HG02943 (cell line): ENCODE measurements at regions not wholly inside any gene's neighbourhood (a gene's known extent, or its start where the extent isn't known, plus 50 kb on each side); places are given as distances from the start of the nearest gene placed in this dataset.

Source experiments
- ATAC-seq: cut with Tn5 transposase; IDR thresholded peaks from one replicate; pipeline ENCODE4 v1.9.1; 2021; ENCODE audit warnings: mild to moderate bottlenecking, low read depth, moderate library complexity; ENCODE audit not compliant: unreplicated experiment

DNA sequence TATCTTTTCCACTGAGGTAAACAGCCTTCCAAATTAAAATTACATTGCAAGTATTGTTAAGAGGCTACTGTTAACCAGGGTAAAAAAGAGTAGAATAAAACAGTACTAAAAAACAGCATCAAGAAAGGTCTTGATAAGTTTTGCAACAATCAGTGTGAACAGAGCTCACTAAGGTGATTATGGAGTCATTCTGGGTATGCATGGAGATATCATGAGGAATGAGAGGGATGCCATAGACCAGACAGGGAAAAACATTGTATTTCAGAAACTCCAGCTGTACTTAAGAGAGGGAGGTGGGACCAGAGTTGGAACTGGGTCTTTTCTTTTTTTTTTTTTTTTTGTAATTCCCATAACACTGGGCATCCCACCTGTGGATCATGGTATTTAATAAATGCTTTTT, 549.6 kb downstream of the INHBA start:
- no peak for ATAC-seq

DNA sequence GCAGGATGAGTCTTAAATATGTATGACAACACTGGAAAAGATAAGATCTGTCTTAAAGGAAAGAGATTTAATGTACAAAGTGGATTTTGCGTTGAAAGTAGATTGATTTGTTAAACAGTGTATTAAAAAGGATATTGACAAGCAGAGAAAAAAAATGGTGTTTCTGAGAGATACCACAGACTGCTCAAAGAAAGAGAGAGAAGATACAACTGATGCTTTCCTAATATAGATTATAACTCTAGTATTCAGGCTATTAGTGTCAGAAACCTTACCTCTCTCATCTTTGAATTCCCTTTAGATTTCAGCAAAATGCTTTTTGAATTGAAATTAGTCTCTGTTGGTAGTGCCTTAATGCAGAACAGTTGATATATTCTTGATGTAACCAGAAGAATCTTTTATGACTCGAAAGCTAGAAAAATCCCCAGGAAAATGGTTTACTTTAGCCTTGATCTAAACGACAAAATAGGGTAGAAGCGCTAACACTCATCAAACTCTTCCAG, 550.7 kb downstream of the INHBA start:
- no peak for ATAC-seq

DNA sequence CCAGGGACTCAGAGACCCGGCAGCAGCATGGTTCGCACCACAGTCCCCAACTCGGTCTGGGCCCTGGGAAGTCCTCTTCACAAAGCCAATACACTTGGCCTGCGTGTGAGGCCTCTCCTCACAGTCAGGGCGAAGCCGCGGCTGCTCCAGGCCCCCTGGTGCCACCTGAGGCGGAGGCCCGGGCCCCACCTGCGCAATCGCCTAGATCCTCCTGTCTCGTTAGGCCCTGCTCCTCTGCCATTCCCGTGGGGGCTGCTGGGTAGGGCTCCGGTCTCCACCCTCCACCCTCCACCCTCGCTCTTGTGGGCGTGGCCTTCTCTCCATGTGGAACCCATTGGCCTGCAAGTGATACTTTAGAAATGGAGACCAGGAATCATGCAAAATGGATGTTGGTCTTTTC, 553.3 kb downstream of the INHBA start:
- ATAC-seq, result no peak

DNA sequence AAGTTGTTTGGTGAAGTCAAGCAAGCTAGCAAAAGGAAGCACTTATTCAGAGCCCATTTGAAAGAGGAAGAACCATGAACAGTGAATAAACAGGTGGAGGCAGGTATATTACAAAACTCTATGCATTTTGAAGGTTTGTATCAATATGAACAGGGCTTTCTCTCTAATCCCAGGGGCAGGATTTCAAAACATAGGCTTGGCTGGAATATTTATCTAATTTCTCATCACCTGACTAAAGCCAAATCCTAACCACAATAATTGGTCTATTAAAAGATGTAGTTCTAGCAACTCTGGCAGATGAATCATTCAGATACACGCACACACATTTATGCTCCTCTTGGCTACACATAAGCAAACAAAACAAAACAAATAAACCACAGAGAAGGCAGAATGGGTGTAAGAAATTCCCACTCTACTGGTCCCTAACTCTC, 554.4 kb downstream of the INHBA start:
- no peak for ATAC-seq

DNA sequence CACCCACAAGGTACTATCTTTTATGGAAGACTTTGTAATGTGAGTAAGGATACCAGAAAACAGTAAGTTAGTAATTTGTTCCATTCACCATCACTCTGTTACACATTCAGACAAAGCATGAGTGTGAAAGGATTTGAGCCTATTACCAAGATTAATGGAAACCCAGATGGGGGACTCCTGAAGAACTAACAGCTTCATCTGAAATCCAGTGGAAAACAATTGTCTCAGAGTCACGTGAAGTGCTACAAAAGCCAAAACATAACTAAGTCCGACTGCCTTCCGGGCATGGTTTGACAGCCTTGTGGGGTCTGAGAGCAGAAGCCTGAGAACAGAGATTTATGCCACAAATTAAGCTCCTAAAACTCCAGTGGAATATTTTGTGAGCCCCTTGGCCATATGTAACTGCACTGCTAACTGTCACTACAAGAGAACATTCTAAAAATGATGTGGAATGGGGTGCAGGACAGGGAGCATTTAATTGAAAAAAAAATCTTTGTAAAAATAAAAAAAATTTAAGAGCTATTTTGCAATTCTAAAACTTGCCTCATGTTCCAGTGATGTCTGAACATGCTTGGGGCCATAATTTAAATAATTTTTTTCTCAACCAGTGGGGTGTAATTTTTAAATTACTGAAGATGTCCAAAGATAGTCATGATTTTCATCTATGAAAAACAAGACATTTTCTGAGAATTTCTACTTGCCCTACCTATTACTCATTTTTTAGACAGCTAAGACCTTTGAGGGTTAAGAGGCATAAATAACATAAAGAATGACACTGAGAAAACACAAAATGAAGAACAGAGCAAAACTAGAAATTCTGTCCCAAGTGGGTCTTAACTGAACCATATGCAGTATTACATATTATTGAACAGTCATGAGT, 555.0 kb downstream of the INHBA start:
- ATAC-seq, result no peak

DNA sequence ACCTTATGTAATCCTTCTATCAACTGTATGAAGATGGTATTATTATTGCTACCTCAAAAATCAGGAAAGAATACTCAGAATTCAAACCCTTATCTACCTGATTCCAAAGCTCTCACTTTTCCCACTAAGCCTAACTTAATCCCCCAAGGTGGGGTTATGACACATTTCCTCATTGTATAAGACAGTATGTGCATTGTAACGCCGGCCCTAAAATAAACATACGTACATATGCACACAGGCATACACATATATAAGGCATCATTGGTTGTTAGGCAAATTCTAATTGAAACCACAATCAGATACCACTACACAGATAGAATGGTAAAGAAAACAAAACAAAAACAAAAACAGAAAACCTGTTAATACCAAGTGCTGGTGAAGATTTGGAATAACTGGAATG, 556.5 kb downstream of the INHBA start:
- no peak for ATAC-seq

DNA sequence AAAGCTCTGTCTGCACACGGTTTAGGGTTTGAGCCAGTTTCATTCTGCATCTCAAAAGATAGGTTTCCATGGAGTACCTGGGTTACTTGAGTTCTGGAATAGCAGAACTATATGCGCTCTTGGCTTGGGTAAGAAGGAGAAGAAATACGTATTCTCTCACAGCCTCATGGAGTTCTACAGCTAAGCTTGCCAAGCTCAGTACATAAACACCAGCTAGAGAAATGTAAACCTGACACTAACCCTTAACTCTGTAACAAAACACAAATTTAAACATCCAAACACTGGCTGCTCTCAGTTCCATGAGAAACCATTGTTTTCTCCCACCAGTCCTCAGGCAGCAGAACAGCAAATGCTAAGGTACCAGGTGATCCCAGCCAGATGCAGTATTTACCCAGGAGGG, 557.2 kb downstream of the INHBA start:
- no peak for ATAC-seq

DNA sequence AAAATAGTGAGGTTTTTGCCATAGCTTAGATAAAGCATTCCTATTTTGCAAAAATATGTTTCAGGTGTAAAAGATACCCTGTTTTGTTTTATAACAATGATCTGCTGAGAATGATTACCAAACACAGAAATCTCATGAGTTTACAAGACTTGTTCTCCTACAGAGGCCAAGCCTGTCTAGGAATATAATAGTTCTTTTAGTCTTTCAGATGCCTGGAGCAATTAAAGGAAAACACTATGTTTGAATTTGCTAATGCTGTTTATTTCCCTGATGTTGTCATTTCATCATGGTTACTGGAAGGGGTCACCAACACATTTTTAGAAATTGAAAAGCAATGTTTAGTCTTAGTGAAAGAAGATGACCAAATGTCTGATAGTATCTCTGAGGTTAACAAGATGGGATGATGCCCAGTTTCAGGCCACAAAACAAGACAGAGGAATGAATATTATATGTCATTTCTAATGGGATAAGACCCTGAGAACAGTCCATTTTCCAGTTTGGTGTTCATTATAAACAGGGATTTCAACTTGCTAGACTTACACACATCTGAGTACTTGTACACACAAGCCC, 559.9 kb downstream of the INHBA start:
- no peak for ATAC-seq

DNA sequence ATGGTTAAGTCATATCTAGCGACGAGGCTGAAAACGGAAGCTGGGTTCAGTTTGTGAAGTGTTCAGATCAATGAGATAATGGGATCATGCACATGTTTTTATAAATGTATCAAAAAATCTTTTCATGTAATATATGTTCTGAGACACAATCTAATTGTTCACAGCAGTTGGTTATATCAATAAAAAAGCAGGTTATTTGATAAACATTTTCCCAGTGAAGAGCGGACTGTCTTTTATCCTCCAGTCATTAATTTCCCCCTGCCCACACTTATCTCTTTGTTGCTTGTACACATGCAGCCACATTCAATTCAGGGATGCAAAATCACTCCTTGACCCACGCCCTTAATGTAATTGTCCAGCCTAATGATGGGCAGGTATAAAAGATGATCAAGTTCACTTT, 563.1 kb downstream of the INHBA start:
- ATAC-seq, result no peak

DNA sequence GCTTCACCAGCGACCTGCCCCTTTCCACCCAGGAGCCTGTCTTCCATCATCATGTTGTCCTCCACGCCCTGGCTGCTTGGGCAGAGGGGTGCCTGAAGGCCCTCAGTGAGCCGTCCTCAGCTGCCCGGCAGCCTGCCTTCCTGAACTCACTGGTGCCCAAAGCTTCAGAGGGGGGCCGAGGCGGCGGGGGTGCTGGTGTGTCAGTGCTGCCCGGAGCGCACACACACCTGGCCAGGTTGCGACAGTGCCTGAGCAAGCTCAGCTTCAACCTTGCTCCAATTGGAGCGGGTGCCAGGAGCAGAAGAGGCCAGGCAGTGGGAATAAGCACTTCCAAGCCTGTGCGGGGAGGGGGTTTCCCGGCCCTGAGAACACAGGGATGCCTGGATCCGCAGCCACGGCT, 566.3 kb downstream of the INHBA start:
- ATAC-seq, result no peak

DNA sequence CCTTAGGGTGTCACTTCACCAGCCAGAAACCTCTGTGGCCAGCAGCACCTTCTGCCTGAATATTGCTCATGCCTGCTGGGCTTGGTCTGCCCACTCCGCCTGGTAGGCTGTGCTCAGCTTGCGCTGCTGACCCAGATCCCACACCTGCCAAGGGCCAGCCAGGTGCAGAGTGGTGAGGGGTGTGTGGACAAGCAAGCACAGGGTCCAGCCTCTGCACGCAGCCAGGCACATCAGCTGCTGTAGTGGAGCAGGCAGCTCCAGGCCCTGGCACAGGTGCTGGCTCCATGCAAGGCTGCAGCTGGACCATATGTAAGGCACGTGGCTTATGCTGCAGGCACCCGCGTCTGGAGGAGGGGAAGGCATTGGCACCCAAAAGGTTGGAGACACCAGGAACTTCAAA, 567.4 kb downstream of the INHBA start:
- ATAC-seq, result no peak

DNA sequence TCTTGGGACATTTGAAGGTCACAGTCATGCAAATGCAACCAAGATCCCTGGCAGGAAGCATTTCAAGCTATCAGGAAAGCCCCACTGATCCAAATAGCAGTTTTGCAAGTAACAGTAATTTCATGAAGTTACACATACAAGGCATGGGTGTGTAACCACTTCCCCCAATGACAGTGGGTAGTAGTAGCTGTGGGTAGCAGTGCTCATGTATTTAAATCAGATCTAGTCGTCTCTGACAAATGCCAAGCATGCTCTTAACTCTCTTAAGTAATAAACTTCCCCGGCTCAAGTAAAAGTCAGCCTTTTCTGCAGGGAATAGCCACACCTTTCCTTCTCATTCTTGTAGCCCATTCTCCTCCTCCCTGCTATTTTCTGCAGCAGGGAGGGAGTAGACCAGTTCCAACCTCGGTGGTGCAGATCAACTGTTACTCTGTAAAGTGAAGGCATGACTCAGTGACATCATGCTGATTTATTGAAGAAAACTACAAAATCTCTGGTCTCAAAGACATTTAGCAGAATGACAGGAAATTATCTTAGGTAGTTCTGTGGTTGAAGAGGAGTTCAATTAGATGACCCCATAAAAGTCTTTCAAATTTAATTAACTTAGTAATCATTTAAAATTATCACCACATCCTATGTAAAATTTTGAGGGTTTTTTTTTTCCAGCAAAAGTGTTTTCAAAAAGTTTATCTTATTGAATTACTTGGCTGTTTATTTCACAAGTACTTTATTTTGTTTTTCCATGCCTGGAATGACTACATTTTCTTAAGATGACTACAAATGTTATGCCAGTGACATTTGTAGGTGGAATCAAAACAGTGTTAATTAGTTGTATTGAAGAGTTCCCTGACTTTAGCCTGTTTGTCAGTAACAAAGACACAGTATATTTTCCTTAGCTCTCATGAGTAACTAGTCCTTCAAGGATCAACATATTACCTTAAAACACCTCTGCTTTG, 568.3 kb downstream of the INHBA start:
- ATAC-seq, result peak; percentile 74

DNA sequence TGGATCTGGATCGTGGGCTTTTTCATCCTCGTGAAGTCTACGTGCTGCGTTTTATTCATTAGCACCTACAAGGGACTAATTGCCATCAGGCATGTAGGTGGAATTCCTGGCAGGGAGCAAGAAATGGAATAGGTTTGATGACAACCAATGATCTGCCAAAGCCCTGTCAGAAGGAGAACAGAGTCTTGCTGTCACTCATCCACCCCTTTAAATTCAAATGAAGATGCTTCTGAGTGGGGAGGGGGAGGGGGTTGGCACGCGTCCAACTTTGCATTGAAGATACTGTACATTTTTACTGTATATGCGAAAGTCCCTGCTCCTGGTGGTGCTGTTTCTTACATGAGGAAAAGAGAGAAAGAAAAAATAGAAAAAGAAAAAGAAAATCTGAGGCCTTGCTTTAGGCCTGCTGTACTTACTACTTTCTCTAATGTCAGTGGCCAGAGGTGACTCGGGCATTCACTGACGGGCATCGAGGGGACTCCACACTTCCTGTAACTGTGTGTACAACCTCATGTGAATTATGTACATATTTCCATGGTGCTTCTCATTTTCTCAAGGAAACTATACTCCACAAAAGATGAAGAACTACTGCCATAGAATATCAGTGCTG, 569.1 kb downstream of the INHBA start:
- ATAC-seq, result peak; percentile 10

DNA sequence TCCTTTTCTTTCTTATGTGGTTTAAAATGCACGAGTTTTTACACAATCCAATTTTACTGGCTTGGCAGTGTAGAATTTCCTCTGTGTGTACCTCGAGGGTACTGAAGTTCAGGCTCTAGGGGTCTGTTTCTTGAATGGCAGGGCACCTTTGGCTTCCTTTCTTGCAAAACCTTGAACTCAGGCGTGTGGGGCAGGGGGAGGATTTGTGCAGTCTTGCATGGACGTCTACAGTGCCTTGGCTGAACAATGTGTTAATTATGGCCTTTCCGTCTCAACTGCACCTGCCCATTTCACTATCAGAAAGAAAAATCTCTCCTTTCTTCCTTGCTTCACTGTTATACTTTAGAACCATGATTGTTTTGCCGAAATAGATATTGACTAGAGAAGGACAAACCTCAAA, 570.9 kb downstream of the INHBA start:
- no peak for ATAC-seq

DNA sequence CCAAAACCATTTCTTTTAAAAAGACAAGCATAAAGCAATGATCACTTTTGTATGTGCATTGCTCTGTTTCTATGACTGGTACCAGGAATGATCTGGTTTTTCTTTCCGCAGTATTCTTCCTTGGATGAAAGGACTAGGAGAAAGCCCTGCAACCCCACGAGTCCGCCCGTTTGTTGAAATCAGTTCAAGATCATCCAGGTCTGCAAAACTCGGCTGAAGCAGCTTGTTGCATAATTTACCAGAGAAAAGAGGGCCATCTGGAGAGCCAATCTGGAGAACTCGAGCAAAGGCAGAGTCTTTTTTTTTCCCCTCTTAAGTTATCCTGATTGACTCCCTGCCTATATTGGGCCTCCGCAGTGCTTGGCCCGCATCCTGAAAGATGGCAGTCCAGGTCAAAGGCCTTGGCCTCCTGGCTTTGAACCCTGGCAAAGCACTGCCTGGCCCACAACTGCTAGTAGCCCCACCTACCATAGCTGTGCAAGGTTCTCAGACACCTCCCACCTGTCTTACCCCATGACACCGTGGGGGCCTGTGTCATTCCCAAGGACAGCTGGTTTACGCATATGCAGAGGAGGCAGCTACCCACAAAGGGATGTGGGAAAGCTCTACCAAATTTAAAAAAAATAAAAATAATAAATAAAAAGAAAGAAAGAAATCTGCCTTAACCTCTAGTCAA, 572.2 kb downstream of the INHBA start:
- no peak for ATAC-seq

DNA sequence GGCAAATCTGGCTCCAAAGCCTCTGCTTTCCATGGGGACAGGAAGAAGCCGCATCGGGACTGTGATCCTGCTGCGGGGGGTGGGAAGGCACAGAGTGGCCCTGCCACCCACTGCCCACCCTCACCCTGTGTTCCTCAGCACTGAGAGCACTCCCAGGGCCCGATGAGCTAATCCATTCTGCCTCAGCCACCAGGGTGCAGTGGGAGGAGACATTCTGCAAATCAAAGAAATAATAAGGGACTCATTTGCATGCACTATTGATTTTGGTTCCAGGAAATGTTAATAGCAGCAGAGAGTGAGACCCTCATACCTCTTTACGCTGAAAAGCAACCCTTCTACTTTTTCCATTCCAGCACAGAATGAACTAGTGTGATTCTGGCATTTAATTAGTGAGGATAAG, 572.8 kb downstream of the INHBA start:
- no peak for ATAC-seq

DNA sequence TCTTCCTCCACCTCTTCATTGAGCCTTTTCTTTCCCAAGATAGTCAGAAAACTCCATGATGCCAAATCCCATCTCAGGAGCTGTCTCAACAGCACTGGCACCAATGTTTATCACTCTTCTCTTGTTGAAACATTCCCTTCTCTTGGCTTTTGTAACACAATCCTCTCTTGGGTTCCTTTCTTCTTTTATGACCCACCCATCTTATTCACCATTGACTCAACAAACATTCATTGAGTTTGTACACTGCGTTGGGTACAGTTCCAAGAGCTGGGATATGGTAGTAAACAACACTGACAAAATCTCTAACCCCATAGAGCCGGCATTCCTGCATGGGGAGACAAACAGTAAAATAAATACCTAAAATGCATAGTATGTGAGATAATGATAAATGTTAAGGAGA, 577.5 kb downstream of the INHBA start:
- ATAC-seq, result no peak

DNA sequence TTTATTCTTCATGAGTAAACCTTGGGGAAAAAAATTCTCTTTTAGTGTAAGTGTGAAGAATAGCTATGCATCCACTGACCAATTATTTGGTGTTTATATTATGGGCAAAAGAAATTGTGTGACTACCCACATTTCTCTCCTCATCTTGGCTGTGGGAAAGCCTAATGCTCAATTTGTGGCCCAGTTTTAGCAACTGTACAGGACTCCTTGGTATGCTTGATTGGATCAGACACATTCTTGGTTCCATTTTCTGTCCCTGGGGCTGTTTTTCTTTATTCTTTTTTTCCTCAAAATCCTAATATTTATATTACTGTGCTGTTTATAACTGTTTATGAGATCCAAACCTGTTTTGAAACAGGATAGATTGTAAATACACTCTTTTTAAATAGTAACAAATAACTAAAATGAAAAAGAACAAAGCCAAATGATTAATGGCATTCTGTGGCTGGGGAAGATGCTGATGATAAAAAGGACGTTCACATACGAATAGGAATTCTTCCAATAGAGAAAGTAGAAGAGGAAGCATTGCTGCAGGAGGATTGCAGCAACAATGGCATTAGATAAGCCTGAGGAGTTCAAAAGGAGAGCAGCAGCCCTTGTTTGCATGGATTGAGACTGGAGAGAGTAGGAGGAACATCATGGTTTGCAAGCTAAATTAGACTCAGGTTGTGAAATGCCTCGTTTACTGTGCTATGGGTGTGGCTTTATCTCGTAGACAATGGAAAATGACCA, 580.5 kb downstream of the INHBA start:
- ATAC-seq, result no peak

DNA sequence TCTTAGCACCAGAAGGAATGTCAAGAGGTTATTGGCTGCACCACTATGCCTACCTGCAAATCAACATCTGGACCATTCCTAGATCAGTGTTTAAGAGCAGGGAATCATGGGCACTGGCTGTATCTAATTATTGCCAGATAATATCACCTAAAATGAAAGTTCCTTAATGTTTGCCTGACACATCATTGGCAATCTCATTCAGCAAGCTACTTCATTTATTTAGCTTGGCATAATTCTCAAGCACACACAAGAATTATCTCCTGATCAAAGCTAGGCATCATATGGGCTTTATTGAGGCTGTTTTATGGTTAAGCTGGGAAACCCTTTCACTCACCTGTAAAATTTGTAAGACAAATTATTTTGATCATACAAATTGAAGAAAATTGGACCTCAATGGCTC, 581.7 kb downstream of the INHBA start:
- no peak for ATAC-seq
